ENCODE measurements at regions not wholly inside any gene's neighbourhood (a gene's known extent, or its start where the extent isn't known, plus 50 kb on each side); places are given as distances from the start of the nearest gene placed in this dataset.

- H3K9me3 ChIP-seq, result peaks cover 0 to 32% (median 29%) of the 10 kb centered on the region in 4 donors
- TF ChIP-seq POLR2AphosphoS5 (IDR thresholded peaks at IDR 0.05) (no peak), EP300 (IDR thresholded peaks at IDR 0.05) (no peak), POLR2A (IDR thresholded peaks at IDR 0.05; ENCODE audit: low read depth) (no peak), CTCF (IDR thresholded peaks at IDR 0.05) (no peak)
- H3K36me3 ChIP-seq, result no peaks in the 10 kb centered on the region
- H3K27ac ChIP-seq (replicated peaks in 1 of 4), result no peak overlapping the region
- H3K4me3 ChIP-seq, result no peak overlapping the region
- DNase-seq (ENCODE audit: extremely low spot score), result no peak
- WGBS, result 94% methylated on average over 2 of the region's 2 CpGs
- H3K27me3 ChIP-seq, result no peaks in the 10 kb centered on the region
- intact Hi-C loops (cut with DNase I), result no loop called here
- no peaks in the 10 kb centered on the region for H3K4me1 ChIP-seq
These were observed 195.5 kb downstream of the COPRS start for GRCh38 chr17:31663576-31663975.

- intact Hi-C loops (cut with DNase I), result no loop called here
- Histone ChIP-seq H3K27me3 (no peaks in the 10 kb centered on the region), H3K9me3 (peaks cover 0 to 30% (median 28%) of the 10 kb centered on the region in 4 donors), H3K4me1 (no peaks in the 10 kb centered on the region), H3K4me3 (no peak overlapping the region), H3K36me3 (no peaks in the 10 kb centered on the region), H3K27ac (replicated peaks in 1 of 4) (no peak overlapping the region)
- no peak for DNase-seq (ENCODE audit: extremely low spot score)
- 89% methylated on average over 3 of the region's 3 CpGs for WGBS
- no peak for TF ChIP-seq CTCF (IDR thresholded peaks at IDR 0.05)
- TF ChIP-seq POLR2A (IDR thresholded peaks at IDR 0.05; ENCODE audit: low read depth), result no peak
- no peak for TF ChIP-seq EP300 (IDR thresholded peaks at IDR 0.05)
- no peak for TF ChIP-seq POLR2AphosphoS5 (IDR thresholded peaks at IDR 0.05)
These were observed 198.4 kb downstream of the COPRS start for GRCh38 chr17:31660684-31661083.

- no peak overlapping the region for H3K27ac ChIP-seq (replicated peaks in 1 of 4)
- peaks cover 0 to 6% (median 0%) of the 10 kb centered on the region in 4 donors for H3K4me1 ChIP-seq
- no peak for DNase-seq (ENCODE audit: extremely low spot score)
- H3K36me3 ChIP-seq, result no peaks in the 10 kb centered on the region
- peaks cover 0 to 12% (median 10%) of the 10 kb centered on the region in 4 donors for H3K9me3 ChIP-seq
- intact Hi-C loops (cut with DNase I), result no loop called here
- TF ChIP-seq POLR2AphosphoS5 (IDR thresholded peaks at IDR 0.05), result no peak
- no peak for TF ChIP-seq POLR2A (IDR thresholded peaks at IDR 0.05; ENCODE audit: low read depth)
- H3K27me3 ChIP-seq, result no peaks in the 10 kb centered on the region
- H3K4me3 ChIP-seq, result no peak overlapping the region
- 89% methylated on average over 4 of the region's 4 CpGs for WGBS
These were observed 201.2 kb downstream of the COPRS start for GRCh38 chr17:31657876-31658275.

- no peaks in the 10 kb centered on the region for H3K27me3 ChIP-seq
- no peaks in the 10 kb centered on the region for H3K36me3 ChIP-seq
- intact Hi-C loops (cut with DNase I), result no loop called here
- no CpG with 5 or more reads among the region's 8 CpGs for WGBS
- H3K27ac ChIP-seq (replicated peaks in 1 of 4), result peak overlapping the region in 2 of 4 donors; percentile 5 to 30
- TF ChIP-seq CTCF (IDR thresholded peaks at IDR 0.05) (no peak), EP300 (IDR thresholded peaks at IDR 0.05) (no peak), POLR2A (IDR thresholded peaks at IDR 0.05; ENCODE audit: low read depth) (no peak), POLR2AphosphoS5 (IDR thresholded peaks at IDR 0.05) (no peak)
- H3K4me1 ChIP-seq, result peaks cover 0 to 20% (median 10%) of the 10 kb centered on the region in 4 donors
- H3K9me3 ChIP-seq, result no peaks in the 10 kb centered on the region
- H3K4me3 ChIP-seq, result no peak overlapping the region
- no peak for DNase-seq (ENCODE audit: extremely low spot score)
These were observed 204.1 kb downstream of the COPRS start for GRCh38 chr17:31654936-31655335.

- Histone ChIP-seq H3K4me3 (no peak overlapping the region), H3K27ac (replicated peaks in 1 of 4) (no peak overlapping the region), H3K36me3 (no peaks in the 10 kb centered on the region), H3K4me1 (peaks cover 0 to 28% (median 14%) of the 10 kb centered on the region in 4 donors), H3K27me3 (no peaks in the 10 kb centered on the region), H3K9me3 (no peaks in the 10 kb centered on the region)
- WGBS, result 67% methylated on average over 4 of the region's 6 CpGs
- intact Hi-C loops (cut with DNase I), result no loop called here
- TF ChIP-seq CTCF (IDR thresholded peaks at IDR 0.05), result no peak
- TF ChIP-seq POLR2A (IDR thresholded peaks at IDR 0.05; ENCODE audit: low read depth), result no peak
- TF ChIP-seq EP300 (IDR thresholded peaks at IDR 0.05), result no peak
- no peak for TF ChIP-seq POLR2AphosphoS5 (IDR thresholded peaks at IDR 0.05)
- DNase-seq (ENCODE audit: extremely low spot score), result no peak
These were observed 205.4 kb downstream of the COPRS start for GRCh38 chr17:31653691-31654090.

All from esophagus muscularis mucosa (tissue), 4 donors.